ENCODE measurements at regions not wholly inside any gene's neighbourhood (a gene's known extent, or its start where the extent isn't known, plus 50 kb on each side); places are given as distances from the start of the nearest gene placed in this dataset.

DNA sequence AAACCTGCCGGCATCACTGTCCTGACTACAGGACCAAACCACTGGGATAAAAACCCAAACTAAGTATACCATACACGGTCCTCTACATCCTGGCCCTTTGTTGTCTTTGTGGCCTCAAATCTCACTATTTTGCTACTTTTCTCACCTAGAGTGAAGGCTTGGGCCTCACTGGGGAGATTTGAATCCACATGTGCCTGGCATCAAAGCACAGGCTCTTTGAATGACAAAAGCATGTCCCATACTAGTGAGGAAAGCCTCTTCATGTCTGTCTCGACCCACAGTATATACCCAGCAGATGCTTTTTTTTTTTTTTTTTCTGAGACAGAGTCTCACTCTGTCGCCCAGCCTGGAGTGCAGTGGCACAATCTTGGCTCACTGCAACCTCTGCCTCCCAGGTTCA lies 72.5 kb upstream of the DRD2 start:
- TF ChIP-seq BACH2 (CRISPR knock-in tag; IDR thresholded peaks at IDR 0.05; ENCODE audit: borderline replicate concordance), result no peak
- TF ChIP-seq ARNTL (CRISPR knock-in tag; IDR thresholded peaks at IDR 0.05; ENCODE audit: borderline replicate concordance, low read depth), result no peak
- no peak for ATAC-seq

DNA sequence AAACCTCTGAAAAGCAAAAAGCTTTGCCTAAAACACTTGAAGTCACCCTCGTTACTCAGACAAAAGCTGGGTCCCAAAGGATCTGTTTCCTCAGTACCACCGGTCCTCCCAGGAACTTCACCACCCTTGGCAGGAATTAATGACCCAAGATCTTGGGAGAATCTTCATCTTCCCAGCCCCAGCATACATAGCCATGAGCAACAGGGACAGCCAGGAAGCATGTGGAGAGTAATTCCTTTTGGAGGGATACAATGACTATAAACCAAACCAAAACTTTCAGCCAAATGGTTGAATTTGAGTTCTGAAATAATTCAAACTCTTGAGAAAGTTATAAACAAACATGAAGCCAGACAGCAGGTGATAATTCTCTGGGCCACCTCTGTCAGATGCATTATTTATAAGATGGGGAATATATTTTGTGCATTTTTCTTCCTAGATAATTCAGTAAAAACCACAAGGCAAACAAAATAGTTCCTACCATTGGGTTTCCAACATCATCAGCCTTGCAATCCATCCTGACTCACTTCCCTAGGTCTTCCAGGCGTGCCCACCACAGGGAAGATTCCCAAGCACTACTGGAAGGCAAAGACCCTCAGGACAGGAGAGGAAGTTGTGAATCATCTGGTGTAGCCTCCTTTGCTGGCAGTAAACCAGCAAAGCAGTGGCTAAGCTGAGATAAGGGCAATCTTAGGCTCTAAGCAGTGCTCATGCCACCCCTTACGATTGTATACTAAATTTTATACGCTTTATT lies 71.7 kb upstream of the DRD2 start:
- no peak for TF ChIP-seq OSR1 (CRISPR knock-in tag; IDR thresholded peaks at IDR 0.05)
- no peak for TF ChIP-seq TCF4 (CRISPR knock-in tag; IDR thresholded peaks at IDR 0.05; ENCODE audit: borderline replicate concordance)
- TF ChIP-seq ESRRG (CRISPR knock-in tag; IDR thresholded peaks at IDR 0.05), result no peak
- TF ChIP-seq SNAI2 (CRISPR knock-in tag; IDR thresholded peaks at IDR 0.05), result no peak
- no peak for TF ChIP-seq BACH2 (CRISPR knock-in tag; IDR thresholded peaks at IDR 0.05; ENCODE audit: borderline replicate concordance)
- TF ChIP-seq, protein P1, sequence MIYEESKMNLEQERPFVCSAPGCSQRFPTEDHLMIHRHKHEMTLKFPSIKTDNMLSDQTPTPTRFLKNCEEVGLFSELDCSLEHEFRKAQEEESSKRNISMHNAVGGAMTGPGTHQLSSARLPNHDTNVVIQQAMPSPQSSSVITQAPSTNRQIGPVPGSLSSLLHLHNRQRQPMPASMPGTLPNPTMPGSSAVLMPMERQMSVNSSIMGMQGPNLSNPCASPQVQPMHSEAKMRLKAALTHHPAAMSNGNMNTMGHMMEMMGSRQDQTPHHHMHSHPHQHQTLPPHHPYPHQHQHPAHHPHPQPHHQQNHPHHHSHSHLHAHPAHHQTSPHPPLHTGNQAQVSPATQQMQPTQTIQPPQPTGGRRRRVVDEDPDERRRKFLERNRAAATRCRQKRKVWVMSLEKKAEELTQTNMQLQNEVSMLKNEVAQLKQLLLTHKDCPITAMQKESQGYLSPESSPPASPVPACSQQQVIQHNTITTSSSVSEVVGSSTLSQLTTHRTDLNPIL (CRISPR knock-in tag; IDR thresholded peaks at IDR 0.05; ENCODE audit: low read depth), result no peak
- TF ChIP-seq ZNF8 (CRISPR knock-in tag; IDR thresholded peaks at IDR 0.05), result no peak
- TF ChIP-seq, protein P2, sequence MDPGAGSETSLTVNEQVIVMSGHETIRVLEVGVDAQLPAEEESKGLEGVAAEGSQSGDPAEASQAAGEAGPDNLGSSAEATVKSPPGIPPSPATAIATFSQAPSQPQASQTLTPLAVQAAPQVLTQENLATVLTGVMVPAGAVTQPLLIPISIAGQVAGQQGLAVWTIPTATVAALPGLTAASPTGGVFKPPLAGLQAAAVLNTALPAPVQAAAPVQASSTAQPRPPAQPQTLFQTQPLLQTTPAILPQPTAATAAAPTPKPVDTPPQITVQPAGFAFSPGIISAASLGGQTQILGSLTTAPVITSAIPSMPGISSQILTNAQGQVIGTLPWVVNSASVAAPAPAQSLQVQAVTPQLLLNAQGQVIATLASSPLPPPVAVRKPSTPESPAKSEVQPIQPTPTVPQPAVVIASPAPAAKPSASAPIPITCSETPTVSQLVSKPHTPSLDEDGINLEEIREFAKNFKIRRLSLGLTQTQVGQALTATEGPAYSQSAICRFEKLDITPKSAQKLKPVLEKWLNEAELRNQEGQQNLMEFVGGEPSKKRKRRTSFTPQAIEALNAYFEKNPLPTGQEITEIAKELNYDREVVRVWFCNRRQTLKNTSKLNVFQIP (CRISPR knock-in tag; IDR thresholded peaks at IDR 0.05; ENCODE audit: borderline replicate concordance, low read depth), result no peak
- TF ChIP-seq, protein P3, sequence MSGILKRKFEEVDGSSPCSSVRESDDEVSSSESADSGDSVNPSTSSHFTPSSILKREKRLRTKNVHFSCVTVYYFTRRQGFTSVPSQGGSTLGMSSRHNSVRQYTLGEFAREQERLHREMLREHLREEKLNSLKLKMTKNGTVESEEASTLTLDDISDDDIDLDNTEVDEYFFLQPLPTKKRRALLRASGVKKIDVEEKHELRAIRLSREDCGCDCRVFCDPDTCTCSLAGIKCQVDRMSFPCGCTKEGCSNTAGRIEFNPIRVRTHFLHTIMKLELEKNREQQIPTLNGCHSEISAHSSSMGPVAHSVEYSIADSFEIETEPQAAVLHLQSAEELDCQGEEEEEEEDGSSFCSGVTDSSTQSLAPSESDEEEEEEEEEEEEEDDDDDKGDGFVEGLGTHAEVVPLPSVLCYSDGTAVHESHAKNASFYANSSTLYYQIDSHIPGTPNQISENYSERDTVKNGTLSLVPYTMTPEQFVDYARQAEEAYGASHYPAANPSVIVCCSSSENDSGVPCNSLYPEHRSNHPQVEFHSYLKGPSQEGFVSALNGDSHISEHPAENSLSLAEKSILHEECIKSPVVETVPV (CRISPR knock-in tag; IDR thresholded peaks at IDR 0.05), result no peak
- TF ChIP-seq, protein P4, sequence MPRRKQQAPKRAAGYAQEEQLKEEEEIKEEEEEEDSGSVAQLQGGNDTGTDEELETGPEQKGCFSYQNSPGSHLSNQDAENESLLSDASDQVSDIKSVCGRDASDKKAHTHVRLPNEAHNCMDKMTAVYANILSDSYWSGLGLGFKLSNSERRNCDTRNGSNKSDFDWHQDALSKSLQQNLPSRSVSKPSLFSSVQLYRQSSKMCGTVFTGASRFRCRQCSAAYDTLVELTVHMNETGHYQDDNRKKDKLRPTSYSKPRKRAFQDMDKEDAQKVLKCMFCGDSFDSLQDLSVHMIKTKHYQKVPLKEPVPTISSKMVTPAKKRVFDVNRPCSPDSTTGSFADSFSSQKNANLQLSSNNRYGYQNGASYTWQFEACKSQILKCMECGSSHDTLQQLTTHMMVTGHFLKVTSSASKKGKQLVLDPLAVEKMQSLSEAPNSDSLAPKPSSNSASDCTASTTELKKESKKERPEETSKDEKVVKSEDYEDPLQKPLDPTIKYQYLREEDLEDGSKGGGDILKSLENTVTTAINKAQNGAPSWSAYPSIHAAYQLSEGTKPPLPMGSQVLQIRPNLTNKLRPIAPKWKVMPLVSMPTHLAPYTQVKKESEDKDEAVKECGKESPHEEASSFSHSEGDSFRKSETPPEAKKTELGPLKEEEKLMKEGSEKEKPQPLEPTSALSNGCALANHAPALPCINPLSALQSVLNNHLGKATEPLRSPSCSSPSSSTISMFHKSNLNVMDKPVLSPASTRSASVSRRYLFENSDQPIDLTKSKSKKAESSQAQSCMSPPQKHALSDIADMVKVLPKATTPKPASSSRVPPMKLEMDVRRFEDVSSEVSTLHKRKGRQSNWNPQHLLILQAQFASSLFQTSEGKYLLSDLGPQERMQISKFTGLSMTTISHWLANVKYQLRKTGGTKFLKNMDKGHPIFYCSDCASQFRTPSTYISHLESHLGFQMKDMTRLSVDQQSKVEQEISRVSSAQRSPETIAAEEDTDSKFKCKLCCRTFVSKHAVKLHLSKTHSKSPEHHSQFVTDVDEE (CRISPR knock-in tag; IDR thresholded peaks at IDR 0.05), result no peak
- TF ChIP-seq RARB (CRISPR knock-in tag; IDR thresholded peaks at IDR 0.05), result no peak
- no peak for TF ChIP-seq ZNF565 (CRISPR knock-in tag; conservative IDR thresholded peaks at IDR 0.05; ENCODE audit: low read depth)
- TF ChIP-seq PPARA (CRISPR knock-in tag; IDR thresholded peaks at IDR 0.05; ENCODE audit: borderline replicate concordance), result no peak
- TF ChIP-seq, protein P5, sequence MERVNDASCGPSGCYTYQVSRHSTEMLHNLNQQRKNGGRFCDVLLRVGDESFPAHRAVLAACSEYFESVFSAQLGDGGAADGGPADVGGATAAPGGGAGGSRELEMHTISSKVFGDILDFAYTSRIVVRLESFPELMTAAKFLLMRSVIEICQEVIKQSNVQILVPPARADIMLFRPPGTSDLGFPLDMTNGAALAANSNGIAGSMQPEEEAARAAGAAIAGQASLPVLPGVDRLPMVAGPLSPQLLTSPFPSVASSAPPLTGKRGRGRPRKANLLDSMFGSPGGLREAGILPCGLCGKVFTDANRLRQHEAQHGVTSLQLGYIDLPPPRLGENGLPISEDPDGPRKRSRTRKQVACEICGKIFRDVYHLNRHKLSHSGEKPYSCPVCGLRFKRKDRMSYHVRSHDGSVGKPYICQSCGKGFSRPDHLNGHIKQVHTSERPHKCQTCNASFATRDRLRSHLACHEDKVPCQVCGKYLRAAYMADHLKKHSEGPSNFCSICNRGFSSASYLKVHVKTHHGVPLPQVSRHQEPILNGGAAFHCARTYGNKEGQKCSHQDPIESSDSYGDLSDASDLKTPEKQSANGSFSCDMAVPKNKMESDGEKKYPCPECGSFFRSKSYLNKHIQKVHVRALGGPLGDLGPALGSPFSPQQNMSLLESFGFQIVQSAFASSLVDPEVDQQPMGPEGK (CRISPR knock-in tag; IDR thresholded peaks at IDR 0.05; ENCODE audit: borderline replicate concordance), result no peak
- TF ChIP-seq ISL1 (CRISPR knock-in tag; IDR thresholded peaks at IDR 0.05), result no peak
- no peak for TF ChIP-seq TOX (CRISPR knock-in tag; IDR thresholded peaks at IDR 0.05; ENCODE audit: borderline replicate concordance)
- no peak for TF ChIP-seq GLIS3 (CRISPR knock-in tag; IDR thresholded peaks at IDR 0.05)
- no peak for TF ChIP-seq ZFP30 (CRISPR knock-in tag; IDR thresholded peaks at IDR 0.05)
- TF ChIP-seq ZC3H10 (CRISPR knock-in tag; IDR thresholded peaks at IDR 0.05), result no peak
- ATAC-seq, result no peak

DNA sequence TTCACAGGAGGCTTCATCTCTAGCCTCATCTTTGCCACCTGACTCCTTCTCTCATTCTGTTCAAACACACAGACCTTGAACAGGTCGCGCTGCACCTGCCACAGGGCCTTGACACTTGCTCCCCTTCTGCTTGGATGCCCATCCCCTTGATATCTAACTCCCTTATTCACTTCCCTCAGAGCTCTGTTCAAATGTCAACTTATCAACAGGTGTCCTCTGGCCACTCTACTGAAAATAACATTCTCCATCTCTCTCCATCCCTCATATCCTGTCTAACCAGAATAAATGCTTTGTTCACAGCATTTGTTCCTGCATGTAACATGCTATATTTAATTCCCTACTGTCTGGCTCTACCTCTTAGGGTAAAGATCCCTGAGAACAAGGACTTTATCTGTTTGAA lies 67.2 kb upstream of the DRD2 start:
- ATAC-seq, result no peak
- no peak for TF ChIP-seq SNAI2 (CRISPR knock-in tag; IDR thresholded peaks at IDR 0.05)
- TF ChIP-seq ZFP3 (CRISPR knock-in tag; IDR thresholded peaks at IDR 0.05), result no peak
- TF ChIP-seq ZNF70 (CRISPR knock-in tag; IDR thresholded peaks at IDR 0.05), result no peak
- TF ChIP-seq, protein P3 (CRISPR knock-in tag; IDR thresholded peaks at IDR 0.05), result no peak
- TF ChIP-seq ZFP30 (CRISPR knock-in tag; IDR thresholded peaks at IDR 0.05), result no peak
- TF ChIP-seq, protein P5 (CRISPR knock-in tag; IDR thresholded peaks at IDR 0.05; ENCODE audit: borderline replicate concordance), result no peak
- no peak for TF ChIP-seq RARB (CRISPR knock-in tag; IDR thresholded peaks at IDR 0.05)
- TF ChIP-seq ARNTL (CRISPR knock-in tag; IDR thresholded peaks at IDR 0.05; ENCODE audit: borderline replicate concordance, low read depth), result no peak
